SK-N-SH treated with all-trans-retinoic acid at 6 μM for 48 hours (cell line): ENCODE measurements at regions not wholly inside any gene's neighbourhood (a gene's known extent, or its start where the extent isn't known, plus 50 kb on each side); places are given as distances from the start of the nearest gene placed in this dataset.

Source experiments
- CSDC2 ChIP-seq: fragments of 250-450 bp; sonication (Bioruptor Pico); IDR thresholded peaks from 2 replicates; pipeline ENCODE4 v1.5.0; 2020; ENCODE audit warnings: mild to moderate bottlenecking, moderate library complexity
- ISL1 ChIP-seq: fragments of 250-450 bp; sonication (Bioruptor Pico); IDR thresholded peaks from 2 replicates; pipeline ENCODE4 v2.1.2; 2022; ENCODE audit warnings: mild to moderate bottlenecking, moderate library complexity
- POU6F1 ChIP-seq: fragments of 250-450 bp; sonication (Bioruptor Pico); IDR thresholded peaks from 2 replicates; pipeline ENCODE4 v1.8.0; 2021; ENCODE audit warnings: low read depth, mild to moderate bottlenecking, moderate library complexity, borderline replicate concordance
- PPARA ChIP-seq: fragments of 250-450 bp; sonication (Bioruptor Pico); IDR thresholded peaks from 2 replicates; pipeline ENCODE4 v1.5.0; 2020; ENCODE audit warnings: mild to moderate bottlenecking, borderline replicate concordance
- TOX ChIP-seq: fragments of 250-450 bp; sonication (Bioruptor Pico); IDR thresholded peaks from 2 replicates; pipeline ENCODE4 v1.8.0; 2021; ENCODE audit warnings: mild to moderate bottlenecking, moderate library complexity, borderline replicate concordance
- ZFP3 ChIP-seq: fragments of 250-450 bp; sonication (Bioruptor Pico); IDR thresholded peaks from 2 replicates; pipeline ENCODE4 v1.5.0; 2020; ENCODE audit warnings: mild to moderate bottlenecking, moderate library complexity
- ZNF565 ChIP-seq: fragments of 450-650 bp; formaldehyde crosslinking; conservative IDR thresholded peaks from 2 replicates; pipeline ENCODE4 v1.5.0; 2020; ENCODE audit warnings: low read depth, mild to moderate bottlenecking, moderate library complexity
- ZNF8 ChIP-seq: fragments of 450-650 bp; formaldehyde crosslinking; IDR thresholded peaks from 2 replicates; pipeline ENCODE4 v1.5.0; 2020; ENCODE audit warnings: mild to moderate bottlenecking, moderate library complexity
- TF ChIP-seq, protein P1 (sequence below): fragments of 250-450 bp; sonication (Bioruptor Pico); IDR thresholded peaks from 2 replicates; pipeline ENCODE4 v1.8.0; 2020; ENCODE audit warnings: mild to moderate bottlenecking, moderate library complexity, borderline replicate concordance
- TF ChIP-seq, protein P2 (sequence below): fragments of 250-450 bp; sonication (Bioruptor Pico); IDR thresholded peaks from 2 replicates; pipeline ENCODE4 v1.5.1; 2020; ENCODE audit warnings: low read depth, mild to moderate bottlenecking, moderate library complexity

DNA sequence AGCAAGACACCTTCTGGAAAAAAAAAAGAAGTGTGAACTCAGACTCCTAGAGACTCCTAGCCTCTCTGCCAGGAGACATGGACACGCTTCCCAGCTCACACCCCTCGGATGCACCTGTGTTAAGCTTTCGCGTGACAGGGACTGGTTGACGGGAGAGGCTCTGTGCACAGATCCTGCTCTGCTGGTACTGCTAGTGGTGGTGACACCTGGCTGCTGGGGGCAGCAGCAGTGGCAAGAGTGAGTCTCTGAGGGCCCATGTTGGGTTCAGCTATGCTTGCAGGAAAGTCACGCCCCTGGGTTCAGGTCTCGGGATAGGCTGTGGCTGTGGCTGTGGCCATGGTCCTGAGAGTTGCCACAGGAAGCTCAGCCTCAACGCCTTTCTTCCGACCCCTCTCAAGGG lies 81.1 kb downstream of the XRCC2 start:
- TF ChIP-seq, protein P1, sequence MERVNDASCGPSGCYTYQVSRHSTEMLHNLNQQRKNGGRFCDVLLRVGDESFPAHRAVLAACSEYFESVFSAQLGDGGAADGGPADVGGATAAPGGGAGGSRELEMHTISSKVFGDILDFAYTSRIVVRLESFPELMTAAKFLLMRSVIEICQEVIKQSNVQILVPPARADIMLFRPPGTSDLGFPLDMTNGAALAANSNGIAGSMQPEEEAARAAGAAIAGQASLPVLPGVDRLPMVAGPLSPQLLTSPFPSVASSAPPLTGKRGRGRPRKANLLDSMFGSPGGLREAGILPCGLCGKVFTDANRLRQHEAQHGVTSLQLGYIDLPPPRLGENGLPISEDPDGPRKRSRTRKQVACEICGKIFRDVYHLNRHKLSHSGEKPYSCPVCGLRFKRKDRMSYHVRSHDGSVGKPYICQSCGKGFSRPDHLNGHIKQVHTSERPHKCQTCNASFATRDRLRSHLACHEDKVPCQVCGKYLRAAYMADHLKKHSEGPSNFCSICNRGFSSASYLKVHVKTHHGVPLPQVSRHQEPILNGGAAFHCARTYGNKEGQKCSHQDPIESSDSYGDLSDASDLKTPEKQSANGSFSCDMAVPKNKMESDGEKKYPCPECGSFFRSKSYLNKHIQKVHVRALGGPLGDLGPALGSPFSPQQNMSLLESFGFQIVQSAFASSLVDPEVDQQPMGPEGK (CRISPR knock-in tag): no peak
- TF ChIP-seq, protein P2, sequence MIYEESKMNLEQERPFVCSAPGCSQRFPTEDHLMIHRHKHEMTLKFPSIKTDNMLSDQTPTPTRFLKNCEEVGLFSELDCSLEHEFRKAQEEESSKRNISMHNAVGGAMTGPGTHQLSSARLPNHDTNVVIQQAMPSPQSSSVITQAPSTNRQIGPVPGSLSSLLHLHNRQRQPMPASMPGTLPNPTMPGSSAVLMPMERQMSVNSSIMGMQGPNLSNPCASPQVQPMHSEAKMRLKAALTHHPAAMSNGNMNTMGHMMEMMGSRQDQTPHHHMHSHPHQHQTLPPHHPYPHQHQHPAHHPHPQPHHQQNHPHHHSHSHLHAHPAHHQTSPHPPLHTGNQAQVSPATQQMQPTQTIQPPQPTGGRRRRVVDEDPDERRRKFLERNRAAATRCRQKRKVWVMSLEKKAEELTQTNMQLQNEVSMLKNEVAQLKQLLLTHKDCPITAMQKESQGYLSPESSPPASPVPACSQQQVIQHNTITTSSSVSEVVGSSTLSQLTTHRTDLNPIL: no peak
- TF ChIP-seq PPARA (no peak), TOX (CRISPR knock-in tag) (no peak), CSDC2 (no peak), ISL1 (CRISPR knock-in tag) (no peak), ZFP3 (CRISPR knock-in tag) (no peak), ZNF8 (no peak), ZNF565 (CRISPR knock-in tag) (no peak), POU6F1 (CRISPR knock-in tag) (no peak)
